Gastrocnemius medialis (tissue), 4 donors: ENCODE measurements at regions not wholly inside any gene's neighbourhood (a gene's known extent, or its start where the extent isn't known, plus 50 kb on each side); places are given as distances from the start of the nearest gene placed in this dataset.

Experiments used
- CTCF ChIP-seq, 5 experiments: fragments of 450-650 bp in 3 of 5; fragments of 200-600 bp in 2 of 5; sonication (generic) in 2 of 5; IDR thresholded peaks in 4 of 5; conservative IDR thresholded peaks in 1 of 5; 1 replicate in 4 of 5; 2 replicates in 1 of 5; pipeline ENCODE4 v1.5.1; 2016 to 2019; ENCODE audit warnings: antibody characterized with exemption in 5 of 5, mild to moderate bottlenecking in 3 of 5, moderate library complexity in 3 of 5
- POLR2A ChIP-seq, 2 donors: fragments of 450-650 bp; IDR thresholded peaks; one replicate each; pipeline ENCODE4 v1.6.1; 2017; ENCODE audit warnings: antibody characterized with exemption in 2 of 2, mild to moderate bottlenecking in 2 of 2, moderate library complexity in 2 of 2

GRCh38 chr15:66948294-66948693 lies 117.1 kb upstream of the SMAD3 start:
- TF ChIP-seq CTCF (IDR thresholded peaks at IDR 0.05 in 4 of 5, conservative IDR thresholded peaks at IDR 0.05 in 1 of 5), result no peak
- no peak for TF ChIP-seq POLR2A (IDR thresholded peaks at IDR 0.05)
